Retinal pigment epithelial cell (primary cell): ENCODE measurements at regions not wholly inside any gene's neighbourhood (a gene's known extent, or its start where the extent isn't known, plus 50 kb on each side); places are given as distances from the start of the nearest gene placed in this dataset.

Experiments
- DNase-seq: peaks from one replicate; pipeline ENCODE4 v3.0.0-alpha.2; 2010; ENCODE audit warnings: low read depth
- H3K4me3 ChIP-seq: 2 replicates; pipeline ENCODE4 v1.5.1; 2011; ENCODE audit warnings: mild to moderate bottlenecking, low read length, control low read depth, moderate library complexity
- CTCF ChIP-seq: conservative IDR thresholded peaks from 2 replicates; pipeline ENCODE4 v1.5.1; 2011; ENCODE audit warnings: low read depth, low read length, control low read depth, inconsistent platforms

- no peak overlapping the region for H3K4me3 ChIP-seq
- no peak for DNase-seq
- TF ChIP-seq CTCF = no peak
Observed at GRCh38 chr2:65730186-65730585, 297.8 kb upstream of the SPRED2 start.

- H3K4me3 ChIP-seq = no peak overlapping the region
- no peak for DNase-seq
- no peak for TF ChIP-seq CTCF
Observed at GRCh38 chr2:65729246-65729645, 296.8 kb upstream of the SPRED2 start.

GRCh38 chr2:65728477-65729180 lies 296.2 kb upstream of the SPRED2 start:
- no peak overlapping the region for H3K4me3 ChIP-seq
- TF ChIP-seq CTCF = no peak
- DNase-seq = no peak

- no peak for TF ChIP-seq CTCF
- DNase-seq = no peak
- no peak overlapping the region for H3K4me3 ChIP-seq
Observed at GRCh38 chr2:65727816-65728215, 295.4 kb upstream of the SPRED2 start.

- no peak for DNase-seq
- no peak for TF ChIP-seq CTCF
- H3K4me3 ChIP-seq = no peak overlapping the region
Observed at GRCh38 chr2:65727381-65727780, 295.0 kb upstream of the SPRED2 start.

- no peak for TF ChIP-seq CTCF
- DNase-seq = no peak
- H3K4me3 ChIP-seq = no peak overlapping the region
Observed at GRCh38 chr2:65724752-65725151, 292.4 kb upstream of the SPRED2 start.

GRCh38 chr2:65724336-65724735 lies 291.9 kb upstream of the SPRED2 start:
- TF ChIP-seq CTCF = no peak
- no peak overlapping the region for H3K4me3 ChIP-seq
- DNase-seq = no peak
